ENCODE measurements at regions not wholly inside any gene's neighbourhood (a gene's known extent, or its start where the extent isn't known, plus 50 kb on each side); places are given as distances from the start of the nearest gene placed in this dataset.
"Not testable (repeated sequence)": the region's sequence is repeated elsewhere in the genome, so short reads cannot be mapped to it uniquely, and the experiment has no call there.

DNA sequence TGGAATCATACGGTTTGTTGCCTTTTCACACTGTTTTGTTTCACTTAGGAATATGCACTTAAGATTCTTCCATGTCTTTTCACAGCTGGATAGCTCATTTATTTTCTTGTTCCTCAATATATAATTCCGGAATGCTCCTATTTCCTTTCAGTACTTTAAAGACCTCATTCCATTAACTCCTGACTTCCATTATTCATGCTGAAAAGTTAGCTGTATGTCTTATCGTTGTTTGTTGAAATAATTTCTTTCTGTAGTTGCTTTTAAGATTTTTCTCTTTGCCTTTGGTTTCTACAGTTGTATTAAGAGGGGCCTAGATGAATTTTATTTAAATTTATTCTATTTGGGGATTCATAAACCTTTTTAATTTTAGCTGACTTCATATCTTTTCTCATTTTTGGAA, 122.2 kb downstream of the ANXA2 start:
- Histone ChIP-seq H3K36me3 (no peaks in the 10 kb centered on the region), H3K27me3 (no peaks in the 10 kb centered on the region), H3K9me3 (no peaks in the 10 kb centered on the region), H3K4me3 (no peak overlapping the region), H3K27ac (no peak overlapping the region), H3K4me1 (no peaks in the 10 kb centered on the region)
- TF ChIP-seq CTCF (IDR thresholded peaks at IDR 0.05) (no peak), POLR2A (IDR thresholded peaks at IDR 0.05) (no peak)
- DNase-seq, result no peak
- intact Hi-C loops (cut with DNase I; ENCODE audit: low total_unique reads), result no loop called here

DNA sequence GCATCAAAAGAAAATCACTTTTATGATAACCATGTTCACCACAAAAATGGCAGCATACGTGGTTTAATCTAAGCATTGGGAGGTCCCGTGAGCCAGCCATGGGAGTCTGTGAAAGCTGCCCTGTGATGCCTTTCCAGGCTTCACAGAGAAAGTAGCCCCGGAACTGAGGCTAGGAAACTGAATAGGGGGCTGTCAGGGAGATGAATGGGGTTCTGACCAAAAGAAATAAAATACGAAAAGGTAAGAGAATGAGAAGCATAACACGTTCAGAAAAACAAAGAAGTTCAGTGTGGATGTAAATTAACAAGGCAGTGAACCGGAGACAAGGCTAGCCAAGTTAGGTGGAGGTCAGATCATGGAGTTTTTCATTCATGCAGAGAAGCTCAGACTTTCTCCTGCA, 118.9 kb downstream of the ANXA2 start:
- Histone ChIP-seq H3K4me3 (no peak overlapping the region), H3K27me3 (no peaks in the 10 kb centered on the region), H3K27ac (no peak overlapping the region), H3K36me3 (no peaks in the 10 kb centered on the region), H3K4me1 (no peaks in the 10 kb centered on the region), H3K9me3 (no peaks in the 10 kb centered on the region)
- DNase-seq, result no peak
- intact Hi-C loops (cut with DNase I; ENCODE audit: low total_unique reads), result no loop called here
- TF ChIP-seq POLR2A (IDR thresholded peaks at IDR 0.05) (no peak), CTCF (IDR thresholded peaks at IDR 0.05) (no peak)

DNA sequence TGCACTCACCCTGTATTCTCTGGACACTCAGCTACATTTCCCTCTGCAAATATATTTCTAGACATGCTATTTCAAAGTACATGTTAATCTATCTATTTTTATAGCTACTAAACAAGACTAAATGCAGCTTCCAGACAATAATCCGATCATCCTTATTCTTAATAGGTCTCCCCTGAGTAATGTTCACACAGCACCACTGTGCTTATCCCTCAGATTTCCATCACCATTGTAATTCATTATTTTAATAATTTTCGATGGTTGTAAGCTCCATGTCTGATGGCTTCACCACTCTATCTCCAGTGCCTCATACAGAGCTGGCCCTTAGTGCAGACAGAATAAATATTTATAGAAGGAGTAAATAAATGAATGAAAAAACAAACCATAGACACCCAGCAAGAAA, 117.5 kb downstream of the ANXA2 start:
- Histone ChIP-seq H3K4me1 (no peaks in the 10 kb centered on the region), H3K27me3 (no peaks in the 10 kb centered on the region), H3K4me3 (no peak overlapping the region), H3K36me3 (no peaks in the 10 kb centered on the region), H3K9me3 (no peaks in the 10 kb centered on the region), H3K27ac (no peak overlapping the region)
- TF ChIP-seq CTCF (IDR thresholded peaks at IDR 0.05), result no peak
- TF ChIP-seq POLR2A (IDR thresholded peaks at IDR 0.05), result no peak
- intact Hi-C loops (cut with DNase I; ENCODE audit: low total_unique reads), result no loop called here
- DNase-seq, result no peak

- H3K27ac ChIP-seq, result no peak overlapping the region
- intact Hi-C loops (cut with DNase I; ENCODE audit: low total_unique reads), result no loop called here
- DNase-seq, result no peak
- no peaks in the 10 kb centered on the region for H3K4me1 ChIP-seq
- H3K36me3 ChIP-seq, result no peaks in the 10 kb centered on the region
- no peak for TF ChIP-seq CTCF (IDR thresholded peaks at IDR 0.05)
- no peak for TF ChIP-seq POLR2A (IDR thresholded peaks at IDR 0.05)
- no peaks in the 10 kb centered on the region for H3K27me3 ChIP-seq
- H3K4me3 ChIP-seq, result no peak overlapping the region
- no peaks in the 10 kb centered on the region for H3K9me3 ChIP-seq
Measured at GRCh38 chr15:60283936-60284335, 113.8 kb downstream of the ANXA2 start.

DNA sequence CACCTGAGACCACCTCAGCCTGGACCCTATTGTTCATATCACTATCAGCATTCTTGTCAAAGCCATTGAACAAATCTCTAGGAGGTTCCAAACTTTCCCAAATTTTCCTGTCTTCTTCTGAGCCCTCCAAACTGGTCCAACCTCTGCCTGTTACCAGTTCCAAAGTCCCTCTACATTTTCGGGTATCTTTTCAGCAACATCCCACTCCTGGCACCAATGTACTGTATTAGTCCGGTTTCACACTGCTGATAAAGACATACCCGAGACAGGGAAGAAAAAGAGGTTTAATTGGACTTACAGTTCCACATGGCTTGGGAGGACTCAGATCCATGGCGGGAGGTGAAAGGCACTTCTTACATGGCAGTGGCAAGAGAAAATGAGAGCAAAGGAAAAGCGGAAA, 101.9 kb downstream of the ANXA2 start:
- H3K9me3 ChIP-seq; H3K27ac ChIP-seq; intact Hi-C loops (cut with DNase I; ENCODE audit: low total_unique reads); H3K4me3 ChIP-seq; H3K27me3 ChIP-seq; H3K4me1 ChIP-seq; H3K36me3 ChIP-seq; DNase-seq: not testable (repeated sequence)

DNA sequence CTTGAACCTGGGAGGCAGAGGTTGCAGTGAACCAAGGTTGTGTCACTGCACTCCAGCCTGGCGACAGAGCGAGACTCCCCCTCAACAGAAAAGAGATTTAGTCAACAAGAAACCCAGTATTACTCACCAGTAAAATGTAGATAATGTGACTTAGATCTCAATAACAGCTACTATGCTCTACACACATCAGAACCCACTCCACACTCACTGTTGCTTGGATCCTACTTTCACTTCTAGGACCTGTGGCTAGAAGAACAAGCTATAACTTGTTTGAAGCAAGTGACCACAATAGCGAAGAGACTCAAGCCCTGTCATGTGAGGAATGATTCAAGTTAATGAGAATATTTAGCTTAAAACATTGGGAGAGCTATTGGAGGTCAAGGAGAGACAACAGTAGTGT, 100.7 kb downstream of the ANXA2 start:
- no peak for DNase-seq
- TF ChIP-seq CTCF (IDR thresholded peaks at IDR 0.05) (no peak), POLR2A (IDR thresholded peaks at IDR 0.05) (no peak)
- no peak overlapping the region for H3K4me3 ChIP-seq
- H3K27me3 ChIP-seq, result no peaks in the 10 kb centered on the region
- H3K36me3 ChIP-seq, result no peaks in the 10 kb centered on the region
- H3K9me3 ChIP-seq, result no peaks in the 10 kb centered on the region
- H3K4me1 ChIP-seq, result no peaks in the 10 kb centered on the region
- intact Hi-C loops (cut with DNase I; ENCODE audit: low total_unique reads), result no loop called here
- H3K27ac ChIP-seq, result no peak overlapping the region

Data from uterus (tissue), 3 donors.